HG03039 (cell line): ENCODE measurements at regions not wholly inside any gene's neighbourhood (a gene's known extent, or its start where the extent isn't known, plus 50 kb on each side); places are given as distances from the start of the nearest gene placed in this dataset.
"Not testable (repeated sequence)": the region's sequence is repeated elsewhere in the genome, so short reads cannot be mapped to it uniquely, and the experiment has no call there.

ENCODE experiments used
- ATAC-seq: cut with Tn5 transposase; IDR thresholded peaks from one replicate; pipeline ENCODE4 v1.9.1; 2021; ENCODE audit warnings: mild to moderate bottlenecking, moderate library complexity; ENCODE audit not compliant: unreplicated experiment

GRCh38 chr2:83908750-83909149 is 550.3 kb downstream of the SUCLG1 start:
- ATAC-seq = no peak

GRCh38 chr2:83901317-83901716 is 557.8 kb downstream of the SUCLG1 start:
- no peak for ATAC-seq

DNA sequence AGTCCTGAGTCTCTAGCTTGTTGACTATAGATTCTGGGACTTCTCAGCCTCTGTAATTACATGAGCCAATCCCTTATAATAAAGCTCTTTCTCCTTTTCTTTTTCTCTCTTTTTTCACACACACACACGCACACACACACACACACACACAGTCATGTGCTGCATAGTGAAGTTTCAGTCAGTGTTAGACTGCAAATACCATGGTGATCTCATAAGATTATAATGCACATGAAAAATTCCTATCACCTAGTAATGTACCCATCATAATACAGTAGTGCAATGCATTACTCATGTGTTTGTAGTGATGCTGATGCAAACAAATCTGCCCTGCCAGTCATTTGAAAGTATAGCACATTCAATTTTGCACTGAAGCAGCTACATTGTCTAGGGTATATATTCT is 558.2 kb downstream of the SUCLG1 start:
- ATAC-seq = no peak

GRCh38 chr2:83899271-83899670 is 559.8 kb downstream of the SUCLG1 start:
- no peak for ATAC-seq

DNA sequence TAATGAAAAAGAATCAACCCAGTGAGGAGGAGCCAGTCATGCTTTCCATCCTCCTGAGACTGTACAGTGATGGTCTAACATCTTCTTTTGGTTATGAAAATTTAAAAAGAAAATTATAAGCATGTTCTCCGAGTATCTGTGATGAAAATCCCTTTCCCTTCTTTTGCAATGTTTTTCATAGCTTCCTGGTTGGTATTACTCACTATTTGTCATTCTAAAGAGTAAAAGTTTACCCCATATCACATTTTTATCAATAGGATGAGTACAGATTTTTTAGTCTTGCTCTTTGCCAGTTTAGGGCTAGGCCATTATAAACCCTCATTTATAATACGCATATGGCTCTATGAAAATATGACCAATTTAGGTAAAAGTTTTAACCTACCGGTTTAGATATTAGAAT is 564.1 kb downstream of the SUCLG1 start:
- no peak for ATAC-seq

- ATAC-seq = no peak
These were observed 571.3 kb downstream of the SUCLG1 start for GRCh38 chr2:83887757-83888156.

- ATAC-seq = no peak
These were observed 580.0 kb downstream of the SUCLG1 start for GRCh38 chr2:83879127-83879526.

DNA sequence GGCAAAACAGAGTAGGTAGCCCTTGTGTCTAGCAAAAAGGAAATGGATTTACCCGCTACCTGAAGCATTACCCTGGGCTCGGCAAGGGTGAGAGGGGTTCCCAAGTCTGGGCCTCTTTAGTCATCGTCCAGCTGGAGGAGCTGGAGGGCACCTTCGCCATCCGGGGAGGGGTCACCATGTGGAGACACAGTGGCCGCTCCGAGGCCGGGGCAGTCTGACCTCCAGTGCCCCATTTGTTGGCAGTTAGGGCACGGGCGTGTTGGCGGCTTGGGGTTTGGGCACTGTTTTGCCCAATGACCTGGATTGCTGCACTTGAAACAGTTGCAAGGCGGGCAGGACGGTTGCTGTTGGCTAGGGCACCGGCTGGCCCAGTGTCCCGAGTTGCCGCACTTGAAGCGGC is 581.8 kb downstream of the SUCLG1 start:
- ATAC-seq = not testable (repeated sequence)

GRCh38 chr2:83874712-83875430 is 584.2 kb downstream of the SUCLG1 start:
- ATAC-seq = no peak

DNA sequence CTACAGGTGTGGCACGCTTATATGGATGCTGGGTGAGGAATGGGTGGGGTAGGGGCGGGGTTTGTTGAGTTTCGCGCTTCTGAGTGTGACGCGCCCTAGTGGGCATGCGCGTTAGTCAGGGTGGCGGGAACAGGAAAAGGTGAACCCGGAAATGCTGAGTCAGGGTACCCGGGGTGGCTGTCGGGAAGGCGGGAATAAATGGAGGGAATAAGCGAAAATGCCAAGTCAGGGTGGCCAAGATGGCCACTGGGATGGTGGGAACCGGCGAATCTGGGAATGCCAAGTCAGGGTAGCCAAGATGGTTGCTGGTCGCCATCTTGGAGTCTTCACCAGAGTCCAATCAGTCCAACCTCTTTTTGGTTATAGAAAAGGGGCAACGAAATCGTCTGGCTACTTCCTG is 585.0 kb downstream of the SUCLG1 start:
- ATAC-seq = no peak

DNA sequence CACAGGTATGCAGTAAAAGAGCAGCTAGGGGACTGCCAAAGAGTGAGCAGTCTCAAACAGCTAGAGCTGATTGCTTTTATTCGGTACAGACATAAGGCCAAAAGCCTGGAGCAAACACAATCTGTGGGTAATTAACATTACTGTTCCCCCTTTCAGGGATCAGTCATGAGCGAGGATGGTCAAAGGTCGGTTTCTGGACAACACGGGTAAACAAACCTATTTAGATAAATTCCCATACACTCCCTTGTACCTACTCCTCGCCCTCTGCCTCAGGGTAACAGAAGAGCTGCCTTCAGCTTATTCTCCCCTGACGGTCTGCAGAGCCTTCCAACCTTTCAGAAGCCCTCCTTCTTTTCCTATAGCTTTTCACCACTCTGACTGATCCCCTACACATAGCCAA is 586.0 kb downstream of the SUCLG1 start:
- no peak for ATAC-seq

- no peak for ATAC-seq
These were observed 592.9 kb downstream of the SUCLG1 start for GRCh38 chr2:83866211-83866610.

- no peak for ATAC-seq
These were observed 596.5 kb downstream of the SUCLG1 start for GRCh38 chr2:83862600-83862999.

- no peak for ATAC-seq
These were observed 598.8 kb downstream of the SUCLG1 start for GRCh38 chr2:83860320-83860719.

- ATAC-seq = no peak
These were observed 599.5 kb downstream of the SUCLG1 start for GRCh38 chr2:83859553-83859952.

- no peak for ATAC-seq
These were observed 608.0 kb downstream of the SUCLG1 start for GRCh38 chr2:83851066-83851465.

DNA sequence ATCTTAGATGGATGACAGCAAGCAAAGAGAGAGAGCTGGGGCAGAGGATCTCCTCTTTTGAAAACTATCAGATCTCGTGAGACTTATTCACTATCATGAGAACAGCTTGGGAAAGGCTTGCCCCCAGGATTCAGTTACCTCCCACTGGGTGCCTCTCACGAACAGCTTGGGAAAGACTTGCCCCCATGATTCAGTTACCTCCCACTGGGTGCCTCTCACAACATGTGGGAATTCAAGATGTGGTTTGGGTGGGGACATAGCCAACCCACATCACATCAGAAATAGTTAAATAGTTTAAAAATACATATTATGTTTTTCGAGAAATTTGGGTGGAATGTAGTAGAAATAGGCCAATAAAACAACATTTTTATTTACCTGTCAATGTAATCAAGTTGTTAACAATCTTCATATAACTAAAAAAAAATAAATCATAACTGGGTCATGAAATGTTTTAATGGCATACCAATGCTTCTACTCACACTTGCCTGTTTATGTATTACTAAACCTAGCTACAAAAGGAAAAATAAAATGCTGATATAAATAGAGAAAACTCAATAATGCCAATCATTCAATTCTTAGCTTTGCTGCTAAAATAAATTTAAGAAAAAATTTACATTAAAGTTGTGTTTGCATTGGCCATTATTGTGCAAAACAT is 608.9 kb downstream of the SUCLG1 start:
- ATAC-seq = no peak

GRCh38 chr2:83844490-83844889 is 614.6 kb downstream of the SUCLG1 start:
- no peak for ATAC-seq

DNA sequence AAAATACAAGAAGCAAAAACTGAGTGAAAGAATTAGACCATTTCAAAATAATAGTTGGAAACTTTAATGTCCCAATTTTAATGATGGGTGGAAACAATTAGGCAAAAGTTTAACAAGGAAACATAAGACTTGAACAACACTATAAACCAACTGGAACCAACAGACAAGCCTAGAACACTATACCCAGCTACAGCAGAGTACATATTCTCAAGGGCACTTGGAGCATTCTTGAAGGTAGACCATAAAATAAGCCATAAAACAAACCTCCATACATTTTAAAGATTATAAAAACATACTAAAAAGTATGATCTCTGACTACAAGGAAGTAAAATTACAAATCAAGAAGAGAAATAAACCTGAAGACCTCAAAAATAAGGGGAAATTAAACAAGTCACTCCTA is 616.7 kb downstream of the SUCLG1 start:
- no peak for ATAC-seq

DNA sequence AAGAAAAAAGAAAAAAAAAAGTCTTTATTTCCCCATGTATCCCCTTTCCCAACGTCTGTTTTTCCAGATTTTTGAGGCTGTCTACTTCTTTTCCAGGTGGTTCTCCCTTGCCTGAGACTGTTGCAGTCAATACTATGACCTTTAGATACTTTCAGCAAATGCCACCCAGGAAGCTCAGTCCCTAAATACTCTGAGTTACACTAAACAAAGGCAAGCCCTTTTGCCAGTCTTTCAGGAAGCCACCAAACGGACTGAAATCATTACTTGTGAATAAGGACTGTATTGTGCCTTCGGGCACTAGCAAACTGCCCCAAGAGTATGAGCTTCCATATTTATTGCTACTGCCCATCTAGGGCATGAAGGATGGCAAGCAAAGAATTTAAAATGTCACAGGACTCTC is 621.3 kb downstream of the SUCLG1 start:
- ATAC-seq = no peak

GRCh38 chr2:83827618-83828017 is 631.5 kb downstream of the SUCLG1 start:
- ATAC-seq = no peak

DNA sequence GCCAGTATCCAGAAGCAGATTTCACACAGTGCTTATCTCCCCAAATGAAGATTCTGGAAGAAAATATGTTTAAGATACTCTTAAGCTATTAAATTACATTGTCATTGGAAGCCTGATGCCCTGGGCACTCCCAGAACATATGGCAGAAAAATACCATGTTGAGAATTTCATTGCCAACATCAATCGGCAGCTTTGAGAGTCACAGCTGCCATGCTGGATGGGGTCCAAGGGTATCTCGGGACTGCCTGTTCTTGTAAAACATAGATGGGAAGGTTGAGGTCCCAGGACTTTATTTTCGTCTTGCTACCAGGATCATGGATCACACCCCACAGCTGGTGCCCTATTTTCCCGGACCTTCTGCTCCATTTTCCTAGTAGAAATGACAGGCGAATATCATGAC is 632.5 kb downstream of the SUCLG1 start:
- ATAC-seq = no peak

GRCh38 chr2:83823229-83823628 is 635.9 kb downstream of the SUCLG1 start:
- no peak for ATAC-seq
